Lower lobe of right lung (tissue), 2 donors: ENCODE measurements at regions not wholly inside any gene's neighbourhood (a gene's known extent, or its start where the extent isn't known, plus 50 kb on each side); places are given as distances from the start of the nearest gene placed in this dataset.

ENCODE experiments used
- ATAC-seq, 2 donors: fragments of 200-7000 bp; cut with Tn5 transposase; one replicate each; pipeline ENCODE4 v1.9.1; 2020 to 2022; ENCODE audit warnings: mild to moderate bottlenecking in 2 of 2, moderate library complexity in 2 of 2
- DNase-seq: peaks from one replicate; pipeline ENCODE4 v3.0.0-alpha.2; 2020
- H3K27ac ChIP-seq: fragments of 200-600 bp; one replicate; pipeline ENCODE4 v1.8.0; 2022
- H3K27me3 ChIP-seq: fragments of 200-600 bp; one replicate; pipeline ENCODE4 v1.8.0; 2022; ENCODE audit warnings: low read depth
- H3K36me3 ChIP-seq: fragments of 200-600 bp; one replicate; pipeline ENCODE4 v1.8.0; 2022; ENCODE audit warnings: mild to moderate bottlenecking
- H3K4me1 ChIP-seq: fragments of 200-600 bp; one replicate; pipeline ENCODE4 v1.8.0; 2022
- H3K4me3 ChIP-seq: fragments of 200-600 bp; one replicate; pipeline ENCODE4 v1.8.0; 2022; ENCODE audit warnings: mild to moderate bottlenecking
- H3K9me3 ChIP-seq: fragments of 200-600 bp; one replicate; pipeline ENCODE4 v1.8.0; 2022
- intact Hi-C: fragments of 100-400 bp; cut with DNase I; formaldehyde crosslinking; loops from one replicate; pipeline ENCODE4 v1.11.0; 2022
- TF ChIP-seq, protein P1 (sequence below): fragments of 200-600 bp; IDR thresholded peaks from one replicate; pipeline ENCODE4 v1.8.0; 2022; ENCODE audit warnings: antibody characterized with exemption, mild to moderate bottlenecking
- donor health status: DM: no; HTN: yes; CAD: no; lungs with severe emphysema.

DNA sequence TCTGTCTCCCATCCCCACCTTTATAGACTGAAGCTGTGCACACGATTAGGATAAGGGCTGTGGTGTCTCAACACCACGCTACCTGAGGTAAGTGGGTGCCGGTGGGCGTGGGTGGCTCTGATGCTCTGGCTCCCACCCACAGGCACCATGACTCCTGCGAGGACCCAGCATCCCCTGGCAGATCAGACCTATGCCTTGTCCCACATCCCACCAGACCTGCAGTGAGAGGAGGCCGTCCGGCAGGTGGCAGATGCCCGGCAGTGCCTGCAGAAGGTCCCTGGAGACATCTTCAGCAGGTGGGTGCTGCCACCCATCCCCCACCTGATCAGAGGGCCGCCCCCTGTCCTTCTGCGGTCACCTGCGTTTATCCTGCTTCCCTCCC lies 104.4 kb upstream of the PRB2 start:
- Histone ChIP-seq H3K9me3 (no peaks in the 10 kb centered on the region), H3K4me3 (no peak overlapping the region), H3K4me1 (no peaks in the 10 kb centered on the region), H3K27ac (no peak overlapping the region), H3K36me3 (no peaks in the 10 kb centered on the region), H3K27me3 (peaks cover 16% of the 10 kb centered on the region)
- TF ChIP-seq, protein P1, sequence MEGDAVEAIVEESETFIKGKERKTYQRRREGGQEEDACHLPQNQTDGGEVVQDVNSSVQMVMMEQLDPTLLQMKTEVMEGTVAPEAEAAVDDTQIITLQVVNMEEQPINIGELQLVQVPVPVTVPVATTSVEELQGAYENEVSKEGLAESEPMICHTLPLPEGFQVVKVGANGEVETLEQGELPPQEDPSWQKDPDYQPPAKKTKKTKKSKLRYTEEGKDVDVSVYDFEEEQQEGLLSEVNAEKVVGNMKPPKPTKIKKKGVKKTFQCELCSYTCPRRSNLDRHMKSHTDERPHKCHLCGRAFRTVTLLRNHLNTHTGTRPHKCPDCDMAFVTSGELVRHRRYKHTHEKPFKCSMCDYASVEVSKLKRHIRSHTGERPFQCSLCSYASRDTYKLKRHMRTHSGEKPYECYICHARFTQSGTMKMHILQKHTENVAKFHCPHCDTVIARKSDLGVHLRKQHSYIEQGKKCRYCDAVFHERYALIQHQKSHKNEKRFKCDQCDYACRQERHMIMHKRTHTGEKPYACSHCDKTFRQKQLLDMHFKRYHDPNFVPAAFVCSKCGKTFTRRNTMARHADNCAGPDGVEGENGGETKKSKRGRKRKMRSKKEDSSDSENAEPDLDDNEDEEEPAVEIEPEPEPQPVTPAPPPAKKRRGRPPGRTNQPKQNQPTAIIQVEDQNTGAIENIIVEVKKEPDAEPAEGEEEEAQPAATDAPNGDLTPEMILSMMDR: no peak
- no peak for DNase-seq
- ATAC-seq: no peak
- intact Hi-C loops: no loop called here

DNA sequence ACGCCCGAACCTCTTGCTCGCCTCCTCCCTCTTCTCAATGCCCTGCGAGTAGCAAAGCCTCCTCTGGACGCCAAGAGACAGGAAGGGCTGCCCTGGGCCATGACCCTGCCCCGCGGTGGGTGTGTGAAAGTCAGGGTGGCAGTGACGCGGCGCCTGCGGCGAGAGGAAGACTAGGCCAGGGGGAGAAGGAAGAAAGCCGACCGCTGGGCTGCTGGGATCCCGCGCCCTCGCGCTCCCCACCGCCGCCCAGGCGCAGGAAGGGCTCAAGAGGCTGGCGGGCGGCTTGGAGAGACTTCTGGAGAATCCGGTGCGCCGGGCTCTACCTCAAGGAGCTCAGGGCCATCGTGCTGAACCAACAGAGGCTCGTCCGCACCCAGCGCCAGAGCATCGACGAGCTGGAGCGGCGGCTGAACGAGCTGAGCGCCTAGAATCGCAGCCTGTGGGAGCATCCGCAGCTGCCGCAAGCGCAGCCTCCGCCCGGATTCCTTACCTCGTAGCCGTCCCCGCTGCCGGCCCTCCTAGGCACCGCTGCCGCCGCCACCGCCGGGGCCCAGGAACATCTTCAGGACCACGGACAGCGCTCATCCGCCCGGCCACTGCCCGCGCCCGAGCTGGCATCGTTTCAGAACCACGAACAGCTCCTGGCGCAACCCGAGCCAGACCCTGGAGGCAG lies 105.0 kb upstream of the PRB2 start:
- Histone ChIP-seq H3K4me3 (no peak overlapping the region), H3K27me3 (peaks cover 16% of the 10 kb centered on the region), H3K27ac (no peak overlapping the region), H3K9me3 (no peaks in the 10 kb centered on the region), H3K4me1 (no peaks in the 10 kb centered on the region), H3K36me3 (no peaks in the 10 kb centered on the region)
- TF ChIP-seq, protein P1: no peak
- DNase-seq (peak; percentile 81), ATAC-seq (peak; percentile 91 to 92)
- intact Hi-C loops: no loop called here

GRCh38 chr12:11500861-11501230 lies 105.5 kb upstream of the PRB2 start:
- no peaks in the 10 kb centered on the region for H3K36me3 ChIP-seq
- intact Hi-C loops: no loop called here
- TF ChIP-seq, protein P1: no peak
- DNase-seq (no peak), ATAC-seq (peak in 1 of 2 donors; percentile 5)
- H3K4me3 ChIP-seq: no peak overlapping the region
- no peak overlapping the region for H3K27ac ChIP-seq
- H3K9me3 ChIP-seq: no peaks in the 10 kb centered on the region
- no peaks in the 10 kb centered on the region for H3K4me1 ChIP-seq
- H3K27me3 ChIP-seq: peaks cover 16% of the 10 kb centered on the region

DNA sequence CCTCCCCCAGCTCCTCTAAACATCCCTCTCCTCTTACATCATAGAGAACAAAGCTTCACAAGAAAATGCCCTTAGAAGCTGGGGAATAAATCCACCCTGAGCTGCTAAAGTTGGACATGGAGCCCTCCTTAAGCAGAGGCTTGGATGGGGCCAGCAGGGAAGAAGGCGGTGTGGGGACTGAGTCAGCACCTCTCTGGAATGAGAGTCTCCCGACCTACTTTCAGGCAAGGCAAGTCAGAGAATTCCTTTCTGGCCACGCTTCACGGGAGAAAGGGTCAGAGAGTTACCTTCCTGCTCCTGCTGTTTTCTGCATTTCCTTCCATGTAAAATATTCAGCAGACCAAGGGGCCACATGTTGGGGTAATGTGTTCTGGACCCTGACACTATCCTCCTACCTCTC lies 113.3 kb upstream of the PRB2 start:
- Histone ChIP-seq H3K36me3 (no peaks in the 10 kb centered on the region), H3K9me3 (no peaks in the 10 kb centered on the region), H3K4me3 (no peak overlapping the region), H3K4me1 (no peaks in the 10 kb centered on the region), H3K27ac (no peak overlapping the region), H3K27me3 (no peaks in the 10 kb centered on the region)
- TF ChIP-seq, protein P1: no peak
- ATAC-seq (no peak), DNase-seq (no peak)
- intact Hi-C loops: no loop called here

DNA sequence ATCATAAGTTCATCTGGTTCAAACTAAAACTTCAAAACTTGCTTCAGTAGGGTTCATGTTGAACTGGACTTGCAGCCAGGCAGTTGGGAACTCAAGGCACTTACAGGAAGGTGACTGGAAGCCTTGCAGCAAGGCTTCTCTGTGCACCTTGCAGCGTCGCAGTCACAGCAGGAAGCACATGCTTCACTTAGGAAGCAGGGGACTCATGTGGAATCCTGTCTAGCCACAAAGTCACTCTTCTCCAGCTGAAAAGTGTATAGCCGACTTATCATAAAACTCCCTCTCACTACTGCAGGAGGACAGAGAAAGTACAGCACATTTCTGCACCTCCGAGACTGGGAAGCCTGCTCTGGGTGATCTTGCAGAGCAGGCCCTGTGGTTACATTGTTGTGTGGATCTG lies 114.0 kb upstream of the PRB2 start:
- intact Hi-C loops: no loop called here

More for the DNA sequence above, 114.0 kb upstream of the PRB2 start:
- TF ChIP-seq, protein P1: no peak
- no peak for ATAC-seq
- Histone ChIP-seq H3K27ac (no peak overlapping the region), H3K9me3 (no peaks in the 10 kb centered on the region), H3K4me3 (no peak overlapping the region), H3K4me1 (no peaks in the 10 kb centered on the region), H3K27me3 (no peaks in the 10 kb centered on the region), H3K36me3 (no peaks in the 10 kb centered on the region)
- no peak for DNase-seq
